ENCODE measurements at regions not wholly inside any gene's neighbourhood (a gene's known extent, or its start where the extent isn't known, plus 50 kb on each side); places are given as distances from the start of the nearest gene placed in this dataset.

GRCh38 chr10:123536176-123536845, 129.8 kb upstream of the GPR26 start:
- DNase-seq: no peak

- no peak for DNase-seq
These were observed 128.8 kb upstream of the GPR26 start for GRCh38 chr10:123537188-123537961.

GRCh38 chr10:123538401-123539320, 127.5 kb upstream of the GPR26 start:
- DNase-seq: no peak

GRCh38 chr10:123544986-123545385, 121.2 kb upstream of the GPR26 start:
- DNase-seq: no peak

- no peak for DNase-seq
These were observed 117.4 kb upstream of the GPR26 start for GRCh38 chr10:123548770-123549169.

- no peak for DNase-seq
These were observed 116.2 kb upstream of the GPR26 start for GRCh38 chr10:123549761-123550454.

GRCh38 chr10:123550675-123551096, 115.5 kb upstream of the GPR26 start:
- no peak for DNase-seq

- no peak for DNase-seq
These were observed 114.9 kb upstream of the GPR26 start for GRCh38 chr10:123551259-123551658.

- no peak for DNase-seq
These were observed 113.2 kb upstream of the GPR26 start for GRCh38 chr10:123552760-123553554.

GRCh38 chr10:123553810-123554430, 112.2 kb upstream of the GPR26 start:
- no peak for DNase-seq

- no peak for DNase-seq
These were observed 111.5 kb upstream of the GPR26 start for GRCh38 chr10:123554656-123555055.

- DNase-seq: no peak
These were observed 110.5 kb upstream of the GPR26 start for GRCh38 chr10:123555616-123556015.

GRCh38 chr10:123556049-123556448, 110.1 kb upstream of the GPR26 start:
- DNase-seq: no peak

- DNase-seq: no peak
These were observed 109.4 kb upstream of the GPR26 start for GRCh38 chr10:123556736-123557135.

- no peak for DNase-seq
These were observed 108.6 kb upstream of the GPR26 start for GRCh38 chr10:123557366-123558108.

GRCh38 chr10:123558651-123559050, 107.5 kb upstream of the GPR26 start:
- DNase-seq: no peak

GRCh38 chr10:123559066-123559822, 106.9 kb upstream of the GPR26 start:
- DNase-seq: peak; percentile 6

GRCh38 chr10:123559823-123560092, 106.4 kb upstream of the GPR26 start:
- DNase-seq: no peak

GRCh38 chr10:123560301-123561140, 105.6 kb upstream of the GPR26 start:
- no peak for DNase-seq
